PC-9 (cell line): ENCODE measurements at regions not wholly inside any gene's neighbourhood (a gene's known extent, or its start where the extent isn't known, plus 50 kb on each side); places are given as distances from the start of the nearest gene placed in this dataset.

Source experiments
- BruUV-seq: library from RNA; stranded (reverse); fragments of 400-500 nt; replicated peaks from 2 replicates; lab custom pipeline; 2021; lab: Mats Ljungman, UMichigan
- CTCF ChIA-PET: fragments of 300-600 bp; sonication (Branson Sonifier 250); formaldehyde crosslinking; loops from one replicate; lab custom pipeline; 2022; ENCODE audit warnings: antibody characterized with exemption; lab: Charles Lee
- POLR2A ChIA-PET: fragments of 300-600 bp; sonication (Branson Sonifier 250); formaldehyde crosslinking; loops from one replicate; lab custom pipeline; 2022; ENCODE audit warnings: antibody characterized with exemption; ENCODE audit not compliant: unreplicated experiment; lab: Charles Lee
- DNase-seq, 2 experiments: peaks; one replicate each; pipeline versions ENCODE4 v3.0.0 to v3.0.0-alpha.2; 2015 to 2022; ENCODE audit warnings: mixed read lengths in 1 of 2
- H2AFZ ChIP-seq: fragments of 200-600 bp; sonication (generic); 2 replicates; pipeline ENCODE4 v1.8.1; 2017; ENCODE audit warnings: antibody characterized with exemption
- H3F3A ChIP-seq: fragments of 200-600 bp; sonication (generic); 2 replicates; pipeline ENCODE4 v1.8.1; 2017; ENCODE audit warnings: antibody characterized with exemption, mild to moderate bottlenecking, low read depth; ENCODE audit not compliant: insufficient read depth
- H3K27ac ChIP-seq: fragments of 200-600 bp; sonication (generic); 2 replicates; pipeline ENCODE4 v1.6.1; 2016; ENCODE audit warnings: mixed run types
- H3K27me3 ChIP-seq: fragments of 200-600 bp; sonication (generic); 2 replicates; pipeline ENCODE4 v1.6.1; 2016; ENCODE audit warnings: low read depth, mixed run types; ENCODE audit not compliant: insufficient read depth
- H3K36me3 ChIP-seq: fragments of 200-600 bp; sonication (generic); 2 replicates; pipeline ENCODE4 v1.6.1; 2016; ENCODE audit warnings: low read depth, mixed run types
- H3K4me1 ChIP-seq: fragments of 200-600 bp; sonication (generic); replicated peaks from 2 replicates; pipeline ENCODE4 v1.6.1; 2016; ENCODE audit warnings: mixed run types; ENCODE audit not compliant: insufficient read depth
- H3K4me2 ChIP-seq: fragments of 200-600 bp; sonication (generic); 2 replicates; pipeline ENCODE4 v1.6.1; 2017; ENCODE audit warnings: mixed run types
- H3K4me3 ChIP-seq: fragments of 200-600 bp; sonication (generic); 2 replicates; pipeline ENCODE4 v1.6.1; 2016; ENCODE audit warnings: mixed run types
- H3K79me2 ChIP-seq: fragments of 200-600 bp; sonication (generic); 2 replicates; pipeline ENCODE4 v1.6.1; 2017; ENCODE audit warnings: low read depth, mixed run types
- H3K9me2 ChIP-seq: fragments of 200-600 bp; sonication (generic); 2 replicates; pipeline ENCODE4 v1.8.1; 2017; ENCODE audit warnings: mild to moderate bottlenecking; ENCODE audit not compliant: insufficient read depth
- H3K9me3 ChIP-seq: fragments of 200-600 bp; sonication (generic); 2 replicates; pipeline ENCODE4 v1.8.1; 2016; ENCODE audit warnings: low read depth; ENCODE audit not compliant: insufficient read depth
- H4K20me1 ChIP-seq: fragments of 200-600 bp; sonication (generic); 2 replicates; pipeline ENCODE4 v1.8.1; 2017; ENCODE audit not compliant: insufficient read depth
- CTCF ChIP-seq: fragments of 200-600 bp; sonication (generic); conservative IDR thresholded peaks from 2 replicates; pipeline ENCODE4 v1.6.1; 2017; ENCODE audit warnings: mixed run types, antibody characterized with exemption, mild to moderate bottlenecking, moderate library complexity
- EZH2 ChIP-seq: fragments of 200-600 bp; sonication (generic); IDR thresholded peaks from 2 replicates; pipeline ENCODE4 v1.8.0; 2017; ENCODE audit warnings: antibody characterized with exemption, low read depth
- intact Hi-C: fragments of 100-400 bp; cut with micrococcal nuclease; formaldehyde crosslinking; loops from one replicate; pipeline ENCODE4 v1.10.0; 2022; ENCODE audit not compliant: unreplicated experiment

DNA sequence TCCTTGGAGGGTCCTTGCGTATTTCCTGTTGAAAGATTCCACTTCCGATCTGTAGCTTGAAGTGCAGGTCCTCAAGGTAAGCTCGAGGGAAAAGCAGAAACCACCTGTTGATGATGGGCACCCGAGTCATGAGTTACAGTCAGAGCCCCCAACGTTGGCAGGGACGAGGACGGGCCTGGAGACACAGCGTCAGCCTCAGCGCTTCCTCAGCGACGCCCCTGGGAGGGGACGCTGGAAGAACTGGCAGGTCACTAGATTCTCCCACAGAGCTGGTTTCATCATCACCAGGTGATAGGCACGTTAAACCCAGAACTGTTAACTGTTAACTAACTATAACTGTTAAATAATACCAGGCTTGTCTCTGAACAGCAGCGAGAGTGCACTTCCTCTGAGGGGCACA is 101.8 kb downstream of the TNFAIP2 start:
- no TSS peak for BruUV-seq
- TF ChIP-seq CTCF (no peak), EZH2 (no peak)
- Histone ChIP-seq H3K4me3 (no peak overlapping the region), H2AFZ (no peak overlapping the region), H3K4me2 (no peak overlapping the region), H3F3A (peaks cover 12% of the 10 kb centered on the region; the same call in 1 of the 2 replicates), H3K36me3 (no peaks in the 10 kb centered on the region), H3K9me2 (no peaks in the 10 kb centered on the region), H3K27ac (no peak overlapping the region), H3K4me1 (no peaks in the 10 kb centered on the region), H3K27me3 (no peaks in the 10 kb centered on the region), H3K9me3 (no peaks in the 10 kb centered on the region), H4K20me1 (no peaks in the 10 kb centered on the region), H3K79me2 (no peaks in the 10 kb centered on the region)
- intact Hi-C loops = no loop called here
- no peak for DNase-seq
- ChIA-PET POLR2A (no interaction called here), CTCF (interaction anchor here (0.6 kb wide), 1 partner anchor 70 kb away, joined by 7 read pairs; no protein-coding TSS in a partner anchor)

GRCh38 chr14:103225476-103225875 is 102.2 kb downstream of the TNFAIP2 start:
- ChIA-PET CTCF (no interaction called here), POLR2A (no interaction called here)
- no peak overlapping the region for H3K4me3 ChIP-seq
- no peaks in the 10 kb centered on the region for H3K4me1 ChIP-seq
- no peak overlapping the region for H3K27ac ChIP-seq
- H3K9me2 ChIP-seq = no peaks in the 10 kb centered on the region
- H3K79me2 ChIP-seq = no peaks in the 10 kb centered on the region
- TF ChIP-seq EZH2 = no peak
- no peak for TF ChIP-seq CTCF
- DNase-seq = no peak
- H2AFZ ChIP-seq = no peak overlapping the region
- H3K36me3 ChIP-seq = no peaks in the 10 kb centered on the region
- no peaks in the 10 kb centered on the region for H3K27me3 ChIP-seq
- no peaks in the 10 kb centered on the region for H3K9me3 ChIP-seq
- intact Hi-C loops = no loop called here
- H3F3A ChIP-seq = peaks cover 12% of the 10 kb centered on the region; the same call in 1 of the 2 replicates
- H3K4me2 ChIP-seq = no peak overlapping the region
- H4K20me1 ChIP-seq = no peaks in the 10 kb centered on the region
- no TSS peak for BruUV-seq

GRCh38 chr14:103227094-103227768 is 104.0 kb downstream of the TNFAIP2 start:
- no TSS peak for BruUV-seq
- CTCF ChIA-PET = no interaction called here
- H2AFZ ChIP-seq = no peak overlapping the region
- POLR2A ChIA-PET = no interaction called here
- no peak for DNase-seq
- no peaks in the 10 kb centered on the region for H3K36me3 ChIP-seq
- peaks cover 10% of the 10 kb centered on the region for H3K4me1 ChIP-seq
- no peaks in the 10 kb centered on the region for H3K27me3 ChIP-seq
- TF ChIP-seq CTCF = no peak
- no peak for TF ChIP-seq EZH2
- no peak overlapping the region for H3K27ac ChIP-seq
- H3F3A ChIP-seq = peaks cover 9% of the 10 kb centered on the region; the same call in 1 of the 2 replicates
- intact Hi-C loops = no loop called here
- H3K9me3 ChIP-seq = no peaks in the 10 kb centered on the region
- H3K9me2 ChIP-seq = no peaks in the 10 kb centered on the region
- H3K4me2 ChIP-seq = no peak overlapping the region
- no peaks in the 10 kb centered on the region for H3K79me2 ChIP-seq
- H3K4me3 ChIP-seq = no peak overlapping the region
- H4K20me1 ChIP-seq = no peaks in the 10 kb centered on the region
